Loucy (cell line): ENCODE measurements at regions not wholly inside any gene's neighbourhood (a gene's known extent, or its start where the extent isn't known, plus 50 kb on each side); places are given as distances from the start of the nearest gene placed in this dataset.
"Not testable (repeated sequence)": the region's sequence is repeated elsewhere in the genome, so short reads cannot be mapped to it uniquely, and the experiment has no call there.

Experiments
- H2AFZ ChIP-seq: fragments of 200-600 bp; sonication (generic); 2 replicates; pipeline ENCODE4 v1.6.0; 2016; ENCODE audit warnings: antibody characterized with exemption, mild to moderate bottlenecking, low read length, moderate library complexity
- H3F3A ChIP-seq: fragments of 200-600 bp; 2 replicates; pipeline ENCODE4 v1.6.0; 2016; ENCODE audit warnings: antibody characterized with exemption, low read depth, mild to moderate bottlenecking
- H3K27me3 ChIP-seq: fragments of 200-600 bp; sonication (generic); 2 replicates; pipeline ENCODE4 v1.6.1; 2014; ENCODE audit warnings: low read length, mild to moderate bottlenecking; ENCODE audit not compliant: insufficient read depth, poor library complexity, severe bottlenecking
- H3K36me3 ChIP-seq: fragments of 200-600 bp; sonication (generic); 2 replicates; pipeline ENCODE4 v1.6.1; 2016; ENCODE audit warnings: low read length; ENCODE audit not compliant: insufficient read depth
- H3K4me1 ChIP-seq: fragments of 200-600 bp; sonication (generic); 2 replicates; pipeline ENCODE4 v1.5.1; 2014; ENCODE audit warnings: low read length, mild to moderate bottlenecking; ENCODE audit not compliant: insufficient read depth, poor library complexity, severe bottlenecking
- H3K4me2 ChIP-seq: fragments of 200-600 bp; sonication (generic); 2 replicates; pipeline ENCODE4 v1.6.0; 2014; ENCODE audit warnings: antibody characterized with exemption, low read length, low read depth, mild to moderate bottlenecking; ENCODE audit not compliant: poor library complexity, severe bottlenecking
- H3K4me3 ChIP-seq: fragments of 200-600 bp; sonication (generic); 2 replicates; pipeline ENCODE4 v1.5.1; 2014; ENCODE audit warnings: low read length, mild to moderate bottlenecking, mixed read lengths; ENCODE audit not compliant: poor library complexity, severe bottlenecking
- H3K79me2 ChIP-seq: fragments of 200-600 bp; sonication (generic); 2 replicates; pipeline ENCODE4 v1.6.1; 2014; ENCODE audit warnings: low read length; ENCODE audit not compliant: insufficient read depth
- H3K9ac ChIP-seq: fragments of 200-600 bp; sonication (generic); 2 replicates; pipeline ENCODE4 v1.6.0; 2014; ENCODE audit warnings: mild to moderate bottlenecking, low read depth, low read length, moderate library complexity; ENCODE audit not compliant: poor library complexity, severe bottlenecking
- H3K9me2 ChIP-seq: fragments of 200-600 bp; sonication (generic); replicated peaks from 2 replicates; pipeline ENCODE4 v1.6.1; 2016; ENCODE audit warnings: low read depth, low read length, mixed read lengths
- H3K9me3 ChIP-seq: fragments of 200-600 bp; sonication (generic); 2 replicates; pipeline ENCODE4 v1.6.1; 2014; ENCODE audit warnings: mild to moderate bottlenecking, antibody characterized with exemption, low read length, low read depth; ENCODE audit not compliant: insufficient read depth
- H4K20me1 ChIP-seq: fragments of 200-600 bp; sonication (generic); 2 replicates; pipeline ENCODE4 v1.6.0; 2014; ENCODE audit warnings: antibody characterized with exemption, low read length, mild to moderate bottlenecking; ENCODE audit not compliant: insufficient read depth, poor library complexity, severe bottlenecking
- CTCF ChIP-seq: fragments of 200-600 bp; sonication (generic); conservative IDR thresholded peaks from 2 replicates; pipeline ENCODE4 v1.5.1; 2014; ENCODE audit warnings: mild to moderate bottlenecking, antibody characterized with exemption, low read length
- EZH2phosphoT487 ChIP-seq: fragments of 200-600 bp; IDR thresholded peaks from 2 replicates; pipeline ENCODE4 v1.6.1; 2018; ENCODE audit warnings: antibody characterized with exemption, mild to moderate bottlenecking, moderate library complexity, borderline replicate concordance

GRCh38 chr4:106775636-106776035 lies 260.5 kb downstream of the DKK2 start:
- Histone ChIP-seq H3K9me2 (no peaks in the 10 kb centered on the region), H3K79me2 (no peaks in the 10 kb centered on the region), H3K4me3 (peak overlapping the region; percentile 59), H3K4me2 (peak overlapping the region; percentile 67), H3K9ac (peak overlapping the region; percentile 3), H3K27me3 (no peaks in the 10 kb centered on the region), H2AFZ (no peak overlapping the region), H4K20me1 (no peaks in the 10 kb centered on the region), H3K4me1 (peaks cover 15% of the 10 kb centered on the region), H3K9me3 (no peaks in the 10 kb centered on the region), H3K36me3 (no peaks in the 10 kb centered on the region), H3F3A (no peaks in the 10 kb centered on the region)
- no peak for TF ChIP-seq EZH2phosphoT487
- no peak for TF ChIP-seq CTCF

- not testable (repeated sequence) for H3K9ac ChIP-seq, H3K9me2 ChIP-seq, H3K4me2 ChIP-seq, H3K36me3 ChIP-seq, H4K20me1 ChIP-seq, H3F3A ChIP-seq, H2AFZ ChIP-seq, H3K79me2 ChIP-seq, H3K27me3 ChIP-seq, H3K4me3 ChIP-seq, H3K9me3 ChIP-seq
- peaks cover 15% of the 10 kb centered on the region for H3K4me1 ChIP-seq
These were observed 262.1 kb downstream of the DKK2 start for GRCh38 chr4:106774055-106774454.

GRCh38 chr4:106773076-106773905 lies 262.8 kb downstream of the DKK2 start:
- Histone ChIP-seq H2AFZ (no peak overlapping the region), H3K9me2 (no peaks in the 10 kb centered on the region), H3K27me3 (no peaks in the 10 kb centered on the region), H3K36me3 (no peaks in the 10 kb centered on the region), H3K9ac (no peak overlapping the region), H3K9me3 (no peaks in the 10 kb centered on the region; the same call in 1 of the 2 replicates), H3K79me2 (no peaks in the 10 kb centered on the region), H3K4me2 (no peak overlapping the region), H3K4me3 (no peak overlapping the region), H3K4me1 (peaks cover 15% of the 10 kb centered on the region), H4K20me1 (no peaks in the 10 kb centered on the region), H3F3A (no peaks in the 10 kb centered on the region)
- TF ChIP-seq EZH2phosphoT487 (no peak), CTCF (no peak)

GRCh38 chr4:106767991-106768390 lies 268.1 kb downstream of the DKK2 start:
- no peaks in the 10 kb centered on the region for H4K20me1 ChIP-seq
- H3K79me2 ChIP-seq: no peaks in the 10 kb centered on the region
- H3K9me3 ChIP-seq: no peaks in the 10 kb centered on the region; the same call in 1 of the 2 replicates
- H3F3A ChIP-seq: no peaks in the 10 kb centered on the region
- H3K9ac ChIP-seq: no peak overlapping the region
- no peaks in the 10 kb centered on the region for H3K36me3 ChIP-seq
- H3K4me3 ChIP-seq: no peak overlapping the region
- H2AFZ ChIP-seq: no peak overlapping the region
- TF ChIP-seq CTCF (no peak), EZH2phosphoT487 (no peak)
- H3K4me2 ChIP-seq: no peak overlapping the region
- no peaks in the 10 kb centered on the region for H3K4me1 ChIP-seq
- H3K27me3 ChIP-seq: no peaks in the 10 kb centered on the region
- no peaks in the 10 kb centered on the region for H3K9me2 ChIP-seq
